Stimulated activated CD4-positive, alpha-beta T cell treated with anti-CD3 and anti-CD28 coated beads, Interleukin-1b, Interleukin-23, amount 100 ng/mL, for 4 hours (primary cell): ENCODE measurements at regions not wholly inside any gene's neighbourhood (a gene's known extent, or its start where the extent isn't known, plus 50 kb on each side); places are given as distances from the start of the nearest gene placed in this dataset.
"Not testable (repeated sequence)": the region's sequence is repeated elsewhere in the genome, so short reads cannot be mapped to it uniquely, and the experiment has no call there.

Experiments
- DNase-seq, 2 donors: peaks; one replicate each; pipeline ENCODE4 v3.0.0-alpha.2; 2020; ENCODE audit warnings: low read depth in 2 of 2

GRCh38 chr6:137802408-137803182, 64.5 kb upstream of the TNFAIP3 start:
- DNase-seq = no peak

GRCh38 chr6:137804637-137805036, 62.4 kb upstream of the TNFAIP3 start:
- no peak for DNase-seq

- no peak for DNase-seq
Measured at GRCh38 chr6:137805622-137806021, 61.4 kb upstream of the TNFAIP3 start.

GRCh38 chr6:137806914-137807682, 60.0 kb upstream of the TNFAIP3 start:
- no peak for DNase-seq

GRCh38 chr6:137808191-137808590, 58.9 kb upstream of the TNFAIP3 start:
- no peak for DNase-seq

- no peak for DNase-seq
Measured at GRCh38 chr6:137808836-137809315, 58.2 kb upstream of the TNFAIP3 start.

GRCh38 chr6:137809895-137810553, 57.0 kb upstream of the TNFAIP3 start:
- DNase-seq = not testable (repeated sequence)

GRCh38 chr6:137810554-137811120, 56.4 kb upstream of the TNFAIP3 start:
- no peak for DNase-seq

GRCh38 chr6:137811121-137811915, 55.7 kb upstream of the TNFAIP3 start:
- DNase-seq = peak; percentile 59 to 60

GRCh38 chr6:137811916-137812553, 55.0 kb upstream of the TNFAIP3 start:
- no peak for DNase-seq

- no peak for DNase-seq
Measured at GRCh38 chr6:137813308-137813970, 53.6 kb upstream of the TNFAIP3 start.

- DNase-seq = not testable (repeated sequence)
Measured at GRCh38 chr6:137814030-137814429, 53.0 kb upstream of the TNFAIP3 start.

- no peak for DNase-seq
Measured at GRCh38 chr6:137815692-137816091, 51.4 kb upstream of the TNFAIP3 start.

GRCh38 chr6:137816133-137816579, 50.9 kb upstream of the TNFAIP3 start:
- no peak for DNase-seq

GRCh38 chr6:137816688-137817618, 50.1 kb upstream of the TNFAIP3 start:
- DNase-seq = no peak
